GM19043 (cell line): ENCODE measurements at regions not wholly inside any gene's neighbourhood (a gene's known extent, or its start where the extent isn't known, plus 50 kb on each side); places are given as distances from the start of the nearest gene placed in this dataset.

Experiments used
- ATAC-seq: cut with Tn5 transposase; IDR thresholded peaks from one replicate; pipeline ENCODE4 v1.9.1; 2021; ENCODE audit warnings: low read depth; ENCODE audit not compliant: unreplicated experiment

DNA sequence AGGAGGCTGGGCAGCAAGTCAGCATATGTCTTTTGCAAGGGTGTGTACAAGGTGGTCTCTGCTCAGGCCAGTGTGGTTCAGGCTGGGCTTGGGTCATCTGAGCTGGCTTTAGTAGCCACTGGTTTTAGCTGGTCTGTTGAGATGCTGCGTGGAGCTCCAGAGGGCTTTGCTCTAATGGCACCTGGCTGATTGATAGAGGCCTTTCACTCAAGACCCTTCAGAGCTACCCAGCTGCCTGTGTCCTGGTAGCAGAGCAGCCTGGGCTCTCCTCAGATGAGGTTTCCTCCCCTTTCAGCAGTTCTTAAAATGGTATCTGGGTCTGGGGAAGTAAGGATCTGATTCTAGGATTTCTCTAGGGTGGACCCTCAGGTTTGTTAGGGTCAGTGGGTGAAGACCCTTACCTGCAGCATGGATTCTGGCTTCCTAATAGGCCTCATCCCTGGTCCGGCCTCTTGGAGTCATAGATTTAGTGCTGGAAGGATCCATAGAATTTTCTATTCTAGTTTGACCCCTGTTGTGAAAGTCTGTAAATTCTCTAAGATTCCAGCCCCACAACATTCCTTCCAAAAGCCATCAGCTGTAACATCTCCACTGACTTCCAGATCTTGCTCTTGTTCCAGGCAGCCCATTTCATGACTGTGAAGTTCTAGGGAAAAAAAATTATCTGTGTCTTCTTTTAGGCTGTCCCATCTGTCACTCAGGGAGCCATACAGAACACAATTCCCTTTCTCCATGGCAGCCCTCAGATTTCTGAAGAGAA is 190.2 kb upstream of the ZBED5 start:
- ATAC-seq = no peak

DNA sequence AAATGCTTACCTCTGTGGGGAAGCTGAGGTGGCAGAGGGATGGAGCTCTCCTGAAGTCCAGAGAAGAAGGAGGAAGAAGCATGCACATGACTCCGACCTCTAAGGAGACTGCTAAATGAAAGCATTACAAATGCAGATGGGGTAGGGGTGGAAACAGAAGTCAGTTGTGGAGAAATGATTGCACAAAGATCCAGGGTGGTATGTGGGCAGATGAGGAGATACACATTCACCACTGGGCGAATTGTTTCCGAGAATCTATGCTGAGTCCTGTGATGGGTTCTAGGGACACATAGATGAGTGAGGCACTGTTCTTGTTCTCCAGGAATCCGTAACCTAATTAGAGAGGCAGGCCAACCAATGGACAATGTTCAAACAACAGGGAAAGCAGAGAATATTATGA is 188.9 kb upstream of the ZBED5 start:
- no peak for ATAC-seq

DNA sequence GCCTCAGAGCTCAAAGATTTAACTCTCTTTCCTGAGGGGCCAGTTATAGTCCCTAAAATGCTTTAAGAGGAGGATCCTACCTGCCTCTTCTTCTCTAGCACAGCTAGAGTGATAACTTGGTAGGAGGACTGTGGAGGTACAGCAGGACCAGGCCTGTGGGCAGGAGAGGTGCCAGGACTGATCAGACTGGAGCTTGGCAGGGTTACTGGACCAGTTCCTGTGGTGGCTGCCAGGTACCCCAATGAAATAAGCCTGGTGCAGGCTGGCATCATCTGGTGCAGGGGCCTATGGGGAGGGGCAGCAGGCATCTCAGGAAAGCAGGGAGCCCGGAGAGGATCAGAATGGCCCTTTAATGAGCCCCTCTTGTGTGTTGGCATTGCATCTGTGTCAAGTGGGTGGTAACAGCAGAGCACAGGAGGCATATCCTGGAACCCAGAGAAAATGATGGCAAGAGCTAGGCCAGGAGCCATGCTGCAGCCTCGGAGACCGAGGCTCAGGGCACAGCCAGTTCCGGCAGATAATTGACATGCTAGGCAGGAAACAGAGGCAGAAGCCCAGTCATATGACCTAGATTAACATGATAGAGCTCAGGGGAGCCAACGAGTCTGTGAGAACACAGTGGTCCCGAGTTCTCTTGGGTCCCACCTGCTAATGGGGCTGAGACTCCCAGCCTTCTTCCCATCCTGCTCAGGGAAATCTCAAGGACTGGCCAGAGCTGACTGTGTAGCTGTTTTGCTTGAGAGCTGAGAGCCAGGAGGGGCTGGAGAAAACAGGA is 187.5 kb upstream of the ZBED5 start:
- ATAC-seq = no peak

DNA sequence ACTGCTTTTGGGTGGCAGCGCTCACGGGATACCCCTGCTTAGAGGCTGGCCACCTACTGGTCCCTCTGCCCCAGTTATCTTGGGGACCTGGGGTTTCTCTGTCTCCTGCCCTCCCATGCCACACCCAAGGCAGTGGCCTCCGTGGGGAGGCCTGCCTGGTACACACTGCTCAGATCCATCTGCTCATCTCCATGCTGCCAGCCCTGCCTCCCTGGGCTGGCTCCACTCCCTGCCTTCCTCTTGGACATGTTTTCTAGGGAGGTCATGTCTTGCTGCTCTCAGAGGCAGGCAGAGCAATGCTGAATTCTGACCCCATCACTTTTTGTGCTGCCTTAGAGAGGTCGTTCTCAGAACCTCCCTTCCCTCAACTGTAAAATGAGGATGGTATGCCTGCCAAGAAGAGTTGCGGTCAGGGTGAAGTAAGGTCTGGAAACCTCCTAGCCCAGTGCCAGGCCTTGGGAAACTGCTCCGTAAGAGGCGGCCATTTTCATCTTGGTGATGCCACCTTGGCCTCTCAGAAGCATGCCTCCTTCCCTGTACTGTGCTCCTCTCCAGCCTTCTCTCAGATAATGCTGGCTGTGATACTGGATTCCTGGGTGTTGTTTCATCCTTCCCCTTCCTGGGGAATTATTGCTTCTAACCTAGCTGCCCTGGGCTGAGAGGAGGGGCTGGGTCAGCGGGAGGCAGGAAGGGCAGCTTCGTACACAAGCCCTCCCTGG is 186.4 kb upstream of the ZBED5 start:
- no peak for ATAC-seq

DNA sequence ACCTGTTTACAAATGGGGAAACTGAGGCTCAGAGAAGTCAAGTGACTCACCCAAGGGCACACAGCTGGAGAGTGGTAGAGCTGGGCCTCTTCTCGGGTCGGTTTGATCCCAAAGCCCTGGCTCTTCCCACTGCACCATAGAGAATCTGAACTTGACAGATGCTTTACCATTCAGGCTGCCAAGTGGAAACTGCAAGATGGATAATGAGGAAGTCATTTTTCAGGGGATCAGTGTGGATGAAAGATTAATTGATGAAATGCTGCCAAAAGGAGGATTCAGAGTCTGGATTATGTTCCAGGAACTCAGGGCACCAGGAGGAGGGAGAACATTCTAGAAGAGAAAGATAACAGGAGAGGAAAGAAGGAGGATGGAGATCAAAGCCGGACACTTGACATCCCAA is 185.9 kb upstream of the ZBED5 start:
- no peak for ATAC-seq

DNA sequence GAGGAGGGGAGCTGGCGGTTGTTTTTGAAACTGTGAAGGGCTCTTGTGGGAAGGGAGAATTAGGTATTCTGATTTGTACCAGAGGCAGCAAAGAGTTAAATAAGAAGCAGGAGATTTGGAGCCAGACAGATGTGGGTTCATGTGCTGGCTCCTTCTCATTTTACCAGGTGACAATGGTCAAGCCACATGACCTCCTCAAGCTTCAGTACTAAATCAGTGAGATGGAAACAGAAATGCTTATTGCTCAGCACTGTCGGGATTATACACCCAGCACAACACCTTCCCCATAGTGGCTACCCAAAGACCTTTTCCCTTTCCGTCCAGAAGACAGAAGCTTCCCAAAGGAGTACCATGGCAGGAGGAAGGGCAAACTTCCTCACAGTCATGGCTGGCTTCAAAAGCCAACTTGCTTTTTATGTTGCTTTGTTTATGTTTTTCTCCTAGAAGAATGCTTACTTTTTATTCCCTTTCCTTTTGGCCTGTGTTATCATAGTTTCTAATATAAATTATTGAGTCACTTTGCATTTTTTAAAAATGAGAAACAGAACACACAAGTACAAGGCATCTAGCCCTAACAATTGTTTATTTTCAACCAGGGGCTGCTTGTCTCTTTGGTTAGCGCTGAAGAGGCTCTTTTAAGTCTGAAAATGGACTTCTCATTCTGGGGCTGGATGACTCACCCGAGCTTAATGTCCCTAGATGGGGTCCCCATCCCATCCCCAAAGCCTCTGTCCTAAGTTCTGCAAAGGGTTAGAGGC is 181.5 kb upstream of the ZBED5 start:
- no peak for ATAC-seq

GRCh38 chr11:11038782-11039181 is 180.9 kb upstream of the ZBED5 start:
- no peak for ATAC-seq

DNA sequence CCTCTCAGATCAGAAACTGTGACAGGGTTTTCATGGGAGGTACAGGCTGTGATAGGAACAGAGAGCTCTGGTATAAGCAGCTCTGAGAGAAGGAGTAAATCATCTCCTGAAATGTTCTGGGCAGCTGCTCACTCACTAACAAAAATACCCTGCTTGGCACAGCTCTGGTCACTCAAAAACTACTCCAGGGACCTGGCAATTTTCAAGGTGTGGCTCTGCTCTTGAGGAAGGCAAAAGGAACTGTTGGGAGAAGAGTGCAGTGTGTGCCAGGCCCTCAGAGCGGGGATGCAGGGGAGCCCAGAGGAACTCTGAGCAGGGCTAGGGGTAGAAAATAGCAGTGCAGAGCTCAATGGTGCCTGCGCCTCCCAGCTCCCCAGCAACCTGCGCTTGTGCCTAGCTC is 180.5 kb upstream of the ZBED5 start:
- ATAC-seq = no peak

GRCh38 chr11:11036848-11037732 is 179.2 kb upstream of the ZBED5 start:
- ATAC-seq = no peak

GRCh38 chr11:11036185-11036847 is 178.5 kb upstream of the ZBED5 start:
- ATAC-seq = no peak

- no peak for ATAC-seq
Measured at GRCh38 chr11:11035331-11035730, 177.5 kb upstream of the ZBED5 start.

GRCh38 chr11:11034476-11034875 is 176.6 kb upstream of the ZBED5 start:
- no peak for ATAC-seq

DNA sequence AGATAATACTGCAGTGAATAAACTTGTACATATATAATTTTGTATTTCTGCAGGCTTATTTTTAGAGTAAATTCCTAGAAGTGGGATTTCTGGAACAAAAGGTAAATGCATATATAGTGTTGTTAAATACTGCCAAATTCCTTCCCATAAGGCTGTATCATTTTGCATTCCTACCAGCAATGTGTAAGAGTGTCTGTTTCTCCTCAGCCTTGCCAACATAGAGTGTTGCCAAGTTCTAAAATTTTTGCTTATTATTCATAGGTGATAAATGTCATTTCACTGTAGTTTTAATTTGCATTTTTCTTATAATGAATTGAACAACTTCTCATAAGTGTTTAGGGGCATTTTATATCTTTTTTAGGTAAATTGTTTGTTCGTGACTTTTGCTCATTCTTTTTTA is 174.2 kb upstream of the ZBED5 start:
- ATAC-seq = no peak

DNA sequence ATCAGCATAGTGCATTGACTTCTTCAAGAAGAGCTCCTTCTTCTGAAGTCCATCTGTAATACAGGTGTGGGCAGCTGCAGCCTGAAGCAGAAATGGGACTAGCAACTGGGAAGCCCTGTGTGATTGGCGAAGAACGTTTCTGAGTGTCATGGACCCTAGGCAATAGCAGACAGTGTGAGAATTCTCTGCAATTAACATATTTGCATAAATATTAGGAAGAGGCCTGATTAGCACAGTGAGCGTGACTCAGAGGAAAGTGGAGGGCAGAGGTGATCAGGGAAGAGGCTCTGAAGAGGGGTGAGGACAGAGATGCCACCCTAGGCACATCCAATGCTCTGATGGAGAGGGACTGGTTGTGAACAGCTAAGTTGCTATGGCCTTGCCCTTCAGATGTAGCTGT is 171.2 kb upstream of the ZBED5 start:
- ATAC-seq = no peak

- no peak for ATAC-seq
Measured at GRCh38 chr11:11028017-11028692, 170.3 kb upstream of the ZBED5 start.

- no peak for ATAC-seq
Measured at GRCh38 chr11:11027288-11027687, 169.4 kb upstream of the ZBED5 start.

GRCh38 chr11:11025087-11025486 is 167.2 kb upstream of the ZBED5 start:
- no peak for ATAC-seq

DNA sequence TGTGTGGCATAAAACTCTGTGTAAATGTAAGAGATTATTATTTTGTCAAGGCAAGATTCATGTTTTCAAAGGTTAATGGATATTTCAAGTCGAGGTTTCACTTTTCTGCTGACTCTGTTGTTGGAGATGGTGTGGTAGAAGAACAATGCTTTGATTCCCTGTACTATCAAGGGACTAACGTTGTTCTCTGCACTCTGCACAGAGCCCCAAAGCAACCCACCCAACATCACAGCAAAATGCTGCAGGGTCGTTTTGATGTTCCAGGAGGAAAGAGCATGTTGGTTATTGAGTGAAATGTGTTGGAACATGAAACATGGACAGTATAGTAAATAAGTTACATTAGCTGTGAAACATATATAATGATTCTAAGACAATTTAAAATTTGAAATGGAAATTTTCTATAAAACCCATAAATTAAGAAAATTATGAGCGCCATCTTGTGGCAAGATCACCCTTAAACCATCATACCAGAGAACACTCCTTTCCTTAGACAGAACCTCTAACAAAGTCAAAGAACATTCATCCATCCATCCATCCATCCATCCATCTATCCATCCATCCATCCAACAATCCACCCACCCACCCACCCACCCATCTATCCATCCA is 164.4 kb upstream of the ZBED5 start:
- ATAC-seq = no peak
